Uterus (tissue), 2 donors: ENCODE measurements at regions not wholly inside any gene's neighbourhood (a gene's known extent, or its start where the extent isn't known, plus 50 kb on each side); places are given as distances from the start of the nearest gene placed in this dataset.

Experiments used
- POLR2A ChIP-seq, 2 donors: fragments of 450-650 bp; IDR thresholded peaks; one replicate each; pipeline ENCODE4 v1.6.1; 2016; ENCODE audit warnings: antibody characterized with exemption in 2 of 2, mild to moderate bottlenecking in 1 of 2, moderate library complexity in 1 of 2
- TF ChIP-seq, protein P1 (sequence below), 4 experiments: fragments of 200-600 bp in 2 of 4; fragments of 450-650 bp in 2 of 4; sonication (generic) in 2 of 4; IDR thresholded peaks; one replicate each; pipeline ENCODE4 v1.5.1; 2016 to 2019; ENCODE audit warnings: antibody characterized with exemption in 4 of 4, mild to moderate bottlenecking in 2 of 4, moderate library complexity in 1 of 4

GRCh38 chrX:16039363-16039762 lies 84.0 kb upstream of the GRPR start:
- TF ChIP-seq, protein P1, sequence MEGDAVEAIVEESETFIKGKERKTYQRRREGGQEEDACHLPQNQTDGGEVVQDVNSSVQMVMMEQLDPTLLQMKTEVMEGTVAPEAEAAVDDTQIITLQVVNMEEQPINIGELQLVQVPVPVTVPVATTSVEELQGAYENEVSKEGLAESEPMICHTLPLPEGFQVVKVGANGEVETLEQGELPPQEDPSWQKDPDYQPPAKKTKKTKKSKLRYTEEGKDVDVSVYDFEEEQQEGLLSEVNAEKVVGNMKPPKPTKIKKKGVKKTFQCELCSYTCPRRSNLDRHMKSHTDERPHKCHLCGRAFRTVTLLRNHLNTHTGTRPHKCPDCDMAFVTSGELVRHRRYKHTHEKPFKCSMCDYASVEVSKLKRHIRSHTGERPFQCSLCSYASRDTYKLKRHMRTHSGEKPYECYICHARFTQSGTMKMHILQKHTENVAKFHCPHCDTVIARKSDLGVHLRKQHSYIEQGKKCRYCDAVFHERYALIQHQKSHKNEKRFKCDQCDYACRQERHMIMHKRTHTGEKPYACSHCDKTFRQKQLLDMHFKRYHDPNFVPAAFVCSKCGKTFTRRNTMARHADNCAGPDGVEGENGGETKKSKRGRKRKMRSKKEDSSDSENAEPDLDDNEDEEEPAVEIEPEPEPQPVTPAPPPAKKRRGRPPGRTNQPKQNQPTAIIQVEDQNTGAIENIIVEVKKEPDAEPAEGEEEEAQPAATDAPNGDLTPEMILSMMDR (IDR thresholded peaks at IDR 0.05) = no peak
- TF ChIP-seq POLR2A (IDR thresholded peaks at IDR 0.05) = no peak
